Stimulated activated naive CD8-positive, alpha-beta T cell treated with anti-CD3 and anti-CD28 coated beads, Interleukin-15, amount 100 ng/mL, for 72 hours (primary cell): ENCODE measurements at regions not wholly inside any gene's neighbourhood (a gene's known extent, or its start where the extent isn't known, plus 50 kb on each side); places are given as distances from the start of the nearest gene placed in this dataset.

Experiments
- ATAC-seq: fragments of 150-1000 bp; cut with Tn5 transposase; 2 replicates; pipeline ENCODE4 v1.10.0; 2021; ENCODE audit warnings: mild to moderate bottlenecking, moderate library complexity
- DNase-seq, 2 donors: peaks; one replicate each; pipeline ENCODE4 v3.0.0; 2021 to 2022
- H3K27ac Mint-ChIP-seq, 2 donors: one replicate each; pipeline ENCODE4 v1.8.0; 2022; ENCODE audit warnings: mild to moderate bottlenecking in 2 of 2, mixed read lengths in 2 of 2, moderate library complexity in 2 of 2
- H3K27me3 Mint-ChIP-seq: one replicate; pipeline ENCODE4 v1.8.0; 2022; ENCODE audit warnings: mixed read lengths
- H3K4me1 Mint-ChIP-seq: one replicate; pipeline ENCODE4 v1.8.0; 2022; ENCODE audit warnings: mild to moderate bottlenecking, mixed read lengths
- H3K4me3 Mint-ChIP-seq, 2 donors: one replicate each; pipeline ENCODE4 v1.8.0; 2022; ENCODE audit warnings: mild to moderate bottlenecking in 2 of 2, mixed read lengths in 2 of 2, moderate library complexity in 1 of 2
- H3K9me3 Mint-ChIP-seq, 2 donors: one replicate each; pipeline ENCODE4 v1.8.0; 2022; ENCODE audit warnings: mixed read lengths in 2 of 2

GRCh38 chr1:189522441-189522840, 955.2 kb downstream of the BRINP3 start:
- H3K4me1 Mint-ChIP-seq: no peaks in the 10 kb centered on the region
- H3K4me3 Mint-ChIP-seq: no peak overlapping the region
- ATAC-seq (no peak), DNase-seq (no peak)
- peaks cover 6 to 13% of the 10 kb centered on the region in 2 donors for H3K9me3 Mint-ChIP-seq
- no peaks in the 10 kb centered on the region for H3K27me3 Mint-ChIP-seq
- no peak overlapping the region for H3K27ac Mint-ChIP-seq

GRCh38 chr1:189524501-189524900, 953.2 kb downstream of the BRINP3 start:
- no peaks in the 10 kb centered on the region for H3K27me3 Mint-ChIP-seq
- DNase-seq: no peak
- H3K9me3 Mint-ChIP-seq: peaks cover 11 to 19% of the 10 kb centered on the region in 2 donors
- no peak overlapping the region for H3K27ac Mint-ChIP-seq
- ATAC-seq: no peak
- no peaks in the 10 kb centered on the region for H3K4me1 Mint-ChIP-seq
- no peak overlapping the region for H3K4me3 Mint-ChIP-seq

GRCh38 chr1:189530162-189530561, 947.5 kb downstream of the BRINP3 start:
- Mint-ChIP-seq H3K27ac (no peak overlapping the region), H3K9me3 (peaks cover 19 to 20% of the 10 kb centered on the region in 2 donors), H3K27me3 (no peaks in the 10 kb centered on the region), H3K4me1 (no peaks in the 10 kb centered on the region), H3K4me3 (no peak overlapping the region)
- DNase-seq: no peak
- ATAC-seq: no peak

- H3K27ac Mint-ChIP-seq: no peak overlapping the region
- DNase-seq: no peak
- peaks cover 0 to 4% of the 10 kb centered on the region in 2 donors for H3K9me3 Mint-ChIP-seq
- H3K4me1 Mint-ChIP-seq: no peaks in the 10 kb centered on the region
- H3K4me3 Mint-ChIP-seq: no peak overlapping the region
- no peaks in the 10 kb centered on the region for H3K27me3 Mint-ChIP-seq
- no peak for ATAC-seq
These were observed 939.4 kb downstream of the BRINP3 start for GRCh38 chr1:189538271-189538670.

GRCh38 chr1:189550498-189550897, 927.2 kb downstream of the BRINP3 start:
- Mint-ChIP-seq H3K9me3 (peaks cover 0 to 4% of the 10 kb centered on the region in 2 donors), H3K27ac (no peak overlapping the region), H3K27me3 (no peaks in the 10 kb centered on the region), H3K4me1 (no peaks in the 10 kb centered on the region), H3K4me3 (no peak overlapping the region)
- DNase-seq (no peak), ATAC-seq (no peak)

GRCh38 chr1:189563784-189564183, 913.9 kb downstream of the BRINP3 start:
- no peak for DNase-seq
- no peaks in the 10 kb centered on the region for H3K27me3 Mint-ChIP-seq
- H3K9me3 Mint-ChIP-seq: peaks cover 5 to 17% of the 10 kb centered on the region in 2 donors
- no peak for ATAC-seq
- no peaks in the 10 kb centered on the region for H3K4me1 Mint-ChIP-seq
- H3K27ac Mint-ChIP-seq: no peak overlapping the region
- H3K4me3 Mint-ChIP-seq: no peak overlapping the region

- Mint-ChIP-seq H3K9me3 (peaks cover 4 to 24% of the 10 kb centered on the region in 2 donors), H3K27me3 (no peaks in the 10 kb centered on the region), H3K4me1 (no peaks in the 10 kb centered on the region), H3K4me3 (no peak overlapping the region), H3K27ac (no peak overlapping the region)
- DNase-seq (no peak), ATAC-seq (no peak)
These were observed 909.8 kb downstream of the BRINP3 start for GRCh38 chr1:189567890-189568289.

GRCh38 chr1:189596197-189596596, 881.5 kb downstream of the BRINP3 start:
- Mint-ChIP-seq H3K27me3 (no peaks in the 10 kb centered on the region), H3K9me3 (peaks cover 0 to 9% of the 10 kb centered on the region in 2 donors)
- ATAC-seq: no peak

GRCh38 chr1:189597083-189597482, 880.6 kb downstream of the BRINP3 start:
- Mint-ChIP-seq H3K4me3 (no peak overlapping the region), H3K27me3 (no peaks in the 10 kb centered on the region), H3K27ac (no peak overlapping the region), H3K9me3 (peaks cover 0 to 9% of the 10 kb centered on the region in 2 donors), H3K4me1 (no peaks in the 10 kb centered on the region)
- ATAC-seq: no peak
- no peak for DNase-seq

More at GRCh38 chr1:189596197-189596596, 881.5 kb downstream of the BRINP3 start:
- Mint-ChIP-seq H3K27ac (no peak overlapping the region), H3K4me3 (no peak overlapping the region), H3K4me1 (no peaks in the 10 kb centered on the region)
- no peak for DNase-seq

- Mint-ChIP-seq H3K4me1 (no peaks in the 10 kb centered on the region), H3K4me3 (no peak overlapping the region), H3K27ac (no peak overlapping the region), H3K27me3 (no peaks in the 10 kb centered on the region), H3K9me3 (no peaks in the 10 kb centered on the region)
- DNase-seq: no peak
- no peak for ATAC-seq
These were observed 872.4 kb downstream of the BRINP3 start for GRCh38 chr1:189605226-189605625.

- H3K9me3 Mint-ChIP-seq: no peaks in the 10 kb centered on the region
- H3K4me3 Mint-ChIP-seq: no peak overlapping the region
- H3K27ac Mint-ChIP-seq: no peak overlapping the region
- DNase-seq (no peak), ATAC-seq (no peak)
- H3K4me1 Mint-ChIP-seq: no peaks in the 10 kb centered on the region
- H3K27me3 Mint-ChIP-seq: no peaks in the 10 kb centered on the region
These were observed 871.6 kb downstream of the BRINP3 start for GRCh38 chr1:189606047-189606446.

- ATAC-seq (no peak), DNase-seq (no peak)
- Mint-ChIP-seq H3K27me3 (no peaks in the 10 kb centered on the region), H3K9me3 (no peaks in the 10 kb centered on the region), H3K27ac (no peak overlapping the region), H3K4me3 (no peak overlapping the region), H3K4me1 (no peaks in the 10 kb centered on the region)
These were observed 870.7 kb downstream of the BRINP3 start for GRCh38 chr1:189606795-189607476.

- no peaks in the 10 kb centered on the region for H3K27me3 Mint-ChIP-seq
These were observed 870.1 kb downstream of the BRINP3 start for GRCh38 chr1:189607477-189608096.

GRCh38 chr1:189609167-189609566, 868.5 kb downstream of the BRINP3 start:
- no peaks in the 10 kb centered on the region for H3K4me1 Mint-ChIP-seq
- no peak overlapping the region for H3K4me3 Mint-ChIP-seq
- H3K9me3 Mint-ChIP-seq: no peaks in the 10 kb centered on the region
- no peak overlapping the region for H3K27ac Mint-ChIP-seq
- DNase-seq (no peak), ATAC-seq (no peak)
- no peaks in the 10 kb centered on the region for H3K27me3 Mint-ChIP-seq

More at GRCh38 chr1:189607477-189608096, 870.1 kb downstream of the BRINP3 start:
- no peaks in the 10 kb centered on the region for H3K4me1 Mint-ChIP-seq
- no peaks in the 10 kb centered on the region for H3K9me3 Mint-ChIP-seq
- DNase-seq: no peak
- no peak overlapping the region for H3K4me3 Mint-ChIP-seq
- no peak overlapping the region for H3K27ac Mint-ChIP-seq
- ATAC-seq: no peak

GRCh38 chr1:189616893-189617292, 860.8 kb downstream of the BRINP3 start:
- ATAC-seq (no peak), DNase-seq (no peak)
- no peak overlapping the region for H3K4me3 Mint-ChIP-seq
- peaks cover 0 to 5% of the 10 kb centered on the region in 2 donors for H3K9me3 Mint-ChIP-seq
- H3K4me1 Mint-ChIP-seq: no peaks in the 10 kb centered on the region
- no peak overlapping the region for H3K27ac Mint-ChIP-seq
- H3K27me3 Mint-ChIP-seq: no peaks in the 10 kb centered on the region

GRCh38 chr1:189619682-189620332, 857.9 kb downstream of the BRINP3 start:
- ATAC-seq (no peak), DNase-seq (no peak)
- H3K27me3 Mint-ChIP-seq: no peaks in the 10 kb centered on the region
- peaks cover 13 to 14% of the 10 kb centered on the region in 2 donors for H3K9me3 Mint-ChIP-seq
- no peak overlapping the region for H3K4me3 Mint-ChIP-seq
- H3K4me1 Mint-ChIP-seq: no peaks in the 10 kb centered on the region
- H3K27ac Mint-ChIP-seq: no peak overlapping the region
